IPS-15b (cell line): ENCODE measurements at regions not wholly inside any gene's neighbourhood (a gene's known extent, or its start where the extent isn't known, plus 50 kb on each side); places are given as distances from the start of the nearest gene placed in this dataset.

Experiments
- H3K27me3 ChIP-seq: one replicate; pipeline ENCODE4 v1.6.1; 2013; ENCODE audit warnings: low read length; ENCODE audit not compliant: control insufficient read depth, insufficient read depth
- H3K36me3 ChIP-seq: one replicate; pipeline ENCODE4 v1.6.1; 2013; ENCODE audit warnings: low read length; ENCODE audit not compliant: control insufficient read depth, insufficient read depth
- H3K4me1 ChIP-seq: one replicate; pipeline ENCODE4 v1.6.1; 2013; ENCODE audit warnings: mild to moderate bottlenecking, low read length; ENCODE audit not compliant: control insufficient read depth, insufficient read depth
- H3K4me3 ChIP-seq: one replicate; pipeline ENCODE4 v1.5.1; 2013; ENCODE audit warnings: low read depth, low read length
- H3K9ac ChIP-seq: one replicate; pipeline ENCODE4 v1.6.1; 2013; ENCODE audit warnings: low read depth, mild to moderate bottlenecking, low read length
- H3K9me3 ChIP-seq: one replicate; pipeline ENCODE4 v1.6.1; 2013; ENCODE audit warnings: mild to moderate bottlenecking, low read length; ENCODE audit not compliant: control insufficient read depth, insufficient read depth

DNA sequence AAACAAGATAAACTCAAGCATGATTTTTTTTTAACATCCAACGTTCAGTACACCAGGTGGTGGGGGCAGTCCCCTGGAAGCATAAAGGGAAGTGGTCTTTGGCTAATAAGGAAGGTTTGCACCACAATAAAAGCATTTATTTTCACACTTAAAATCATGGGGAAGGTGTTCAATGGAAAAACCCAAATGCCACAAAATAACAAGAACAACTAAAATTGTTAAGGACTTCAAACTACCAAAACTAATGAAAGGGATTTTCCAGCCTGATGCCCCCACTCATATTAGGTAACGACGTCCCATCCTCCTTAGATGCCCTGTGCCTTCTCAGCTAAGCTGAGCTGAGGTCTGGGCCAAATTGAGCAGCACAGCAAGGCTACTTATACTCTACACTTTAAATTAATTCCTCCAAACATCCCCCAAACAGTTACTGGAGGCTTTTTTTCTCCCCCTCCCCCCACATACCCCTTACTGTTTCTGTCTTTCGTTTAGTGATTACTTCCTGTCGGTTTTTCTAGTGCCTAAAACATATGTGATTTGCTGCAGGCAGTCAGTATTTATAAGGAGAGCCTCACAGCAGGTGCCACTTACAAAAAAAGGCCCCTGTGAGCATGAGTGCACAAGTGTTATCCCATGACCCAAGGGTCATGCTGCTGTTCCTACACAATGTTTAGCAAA is 259.7 kb upstream of the ZNF608 start:
- H3K9ac ChIP-seq = no peak overlapping the region
- peaks cover 41% of the 10 kb centered on the region for H3K4me1 ChIP-seq
- H3K4me3 ChIP-seq = no peak overlapping the region
- H3K27me3 ChIP-seq = no peaks in the 10 kb centered on the region
- no peaks in the 10 kb centered on the region for H3K36me3 ChIP-seq
- H3K9me3 ChIP-seq = no peaks in the 10 kb centered on the region

DNA sequence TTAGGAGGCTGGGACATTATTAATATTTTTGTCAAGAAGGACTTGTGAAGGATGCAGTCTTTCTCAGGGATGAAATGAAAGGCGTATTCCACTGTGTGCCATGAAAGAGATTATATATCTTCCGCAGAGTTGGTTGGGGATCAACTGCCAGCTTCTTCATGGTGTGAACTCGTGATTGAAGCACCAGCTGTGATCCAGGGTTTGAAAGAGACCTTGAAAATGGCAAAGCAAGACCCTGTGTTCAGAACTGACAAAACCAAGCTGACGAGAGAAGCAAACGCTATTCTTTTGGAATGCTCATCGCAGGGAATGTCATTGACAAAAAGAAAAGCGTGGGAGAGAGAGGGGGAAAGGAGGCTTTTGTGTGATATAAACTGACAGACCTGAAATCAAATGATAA is 263.9 kb upstream of the ZNF608 start:
- Histone ChIP-seq H3K9ac (no peak overlapping the region), H3K4me3 (no peak overlapping the region), H3K9me3 (no peaks in the 10 kb centered on the region), H3K27me3 (no peaks in the 10 kb centered on the region), H3K4me1 (peaks cover 12% of the 10 kb centered on the region), H3K36me3 (no peaks in the 10 kb centered on the region)

DNA sequence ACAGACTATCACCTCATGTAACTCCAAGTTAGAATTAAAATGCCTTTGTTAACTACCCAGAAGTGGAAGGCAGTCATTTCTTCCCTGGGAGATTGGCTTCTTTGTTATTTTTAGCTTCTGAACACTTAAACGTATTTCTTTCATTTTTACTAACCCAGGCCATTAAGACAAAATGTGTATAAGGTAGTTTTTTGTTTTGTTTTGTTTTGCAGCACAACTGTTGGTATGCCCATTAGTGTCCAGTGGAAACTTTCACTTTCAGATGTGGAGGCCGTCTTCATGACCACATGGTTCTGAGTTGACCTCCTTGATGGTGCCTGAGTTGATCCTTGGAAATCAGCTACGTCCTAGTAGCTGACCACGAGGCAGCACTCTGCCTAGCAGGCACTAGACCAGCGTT is 264.6 kb upstream of the ZNF608 start:
- no peaks in the 10 kb centered on the region for H3K27me3 ChIP-seq
- no peak overlapping the region for H3K4me3 ChIP-seq
- peaks cover 6% of the 10 kb centered on the region for H3K4me1 ChIP-seq
- no peak overlapping the region for H3K9ac ChIP-seq
- H3K9me3 ChIP-seq = no peaks in the 10 kb centered on the region
- no peaks in the 10 kb centered on the region for H3K36me3 ChIP-seq

DNA sequence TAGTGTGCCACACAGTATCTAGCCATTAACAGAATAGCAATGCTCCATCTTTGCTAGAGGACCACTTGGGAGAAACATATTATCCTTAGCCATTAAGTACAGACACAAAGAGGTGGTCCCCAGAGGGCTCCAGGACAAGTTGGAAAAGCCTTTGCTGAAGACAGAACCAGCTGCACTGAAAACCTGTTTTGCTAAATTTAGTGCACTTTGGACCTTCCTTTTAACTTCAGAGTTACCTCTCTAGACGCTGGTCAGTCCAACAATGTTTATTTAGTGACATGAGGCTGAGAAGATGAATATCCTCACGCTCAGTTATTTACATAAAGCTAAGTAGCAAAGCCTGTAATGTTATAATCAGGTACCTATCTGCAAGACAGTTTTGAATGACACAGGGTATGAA is 265.0 kb upstream of the ZNF608 start:
- Histone ChIP-seq H3K4me3 (no peak overlapping the region), H3K9ac (no peak overlapping the region), H3K4me1 (peaks cover 2% of the 10 kb centered on the region), H3K27me3 (no peaks in the 10 kb centered on the region), H3K9me3 (no peaks in the 10 kb centered on the region), H3K36me3 (no peaks in the 10 kb centered on the region)

DNA sequence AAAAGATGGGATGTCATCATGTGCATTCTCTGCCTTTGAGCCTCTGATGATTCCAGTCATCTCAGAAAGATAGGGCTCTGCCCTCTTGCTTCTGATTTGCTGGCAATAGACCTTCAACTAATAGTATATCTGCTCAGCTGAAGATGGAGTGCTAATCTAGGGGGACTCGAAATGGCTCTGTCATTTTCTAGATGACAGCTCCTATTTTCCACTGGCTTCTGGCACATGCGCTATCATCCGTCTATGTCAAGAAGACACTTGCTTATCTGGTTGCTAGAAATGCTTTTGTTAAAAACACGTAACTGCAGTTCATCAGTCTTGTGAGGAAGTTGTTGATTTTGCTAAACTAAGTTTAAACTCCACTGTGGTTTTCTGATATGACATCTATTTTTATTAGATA is 265.5 kb upstream of the ZNF608 start:
- H3K36me3 ChIP-seq = no peaks in the 10 kb centered on the region
- no peak overlapping the region for H3K9ac ChIP-seq
- no peaks in the 10 kb centered on the region for H3K27me3 ChIP-seq
- H3K4me3 ChIP-seq = no peak overlapping the region
- H3K9me3 ChIP-seq = no peaks in the 10 kb centered on the region
- no peaks in the 10 kb centered on the region for H3K4me1 ChIP-seq

DNA sequence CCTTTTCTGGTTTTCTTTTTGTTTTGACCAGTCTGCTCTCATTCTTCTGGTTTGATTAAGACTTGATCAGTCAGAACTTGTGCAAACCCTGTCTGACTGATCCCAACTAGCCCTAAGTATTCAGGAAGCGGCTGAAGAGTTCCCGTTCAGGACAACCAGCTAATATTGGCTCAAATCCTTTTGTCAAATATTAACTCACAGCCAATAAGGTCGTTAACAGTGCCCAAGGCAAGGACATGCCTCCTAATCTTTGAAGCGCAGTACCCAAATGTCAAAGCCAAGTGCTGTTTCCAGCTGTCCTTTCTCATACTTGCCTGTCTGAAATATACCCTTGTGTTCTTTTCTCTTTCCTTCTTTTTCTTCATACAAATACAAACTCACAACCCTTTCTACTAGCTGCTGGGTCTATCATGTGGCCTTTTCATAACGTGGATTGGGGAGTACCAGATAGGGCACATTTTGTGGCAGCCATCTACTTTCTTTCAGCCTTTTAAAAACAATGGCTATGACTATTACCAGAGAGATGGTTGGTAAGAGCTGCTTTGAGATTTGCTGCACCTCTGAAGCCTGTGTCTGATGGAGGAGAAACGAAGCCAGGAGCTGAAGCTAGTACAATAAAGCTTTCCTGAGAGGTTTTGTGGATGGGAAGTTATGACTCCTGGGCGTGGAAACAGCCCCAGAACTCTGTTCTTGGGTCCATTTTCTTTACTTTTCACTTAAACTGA is 266.4 kb upstream of the ZNF608 start:
- Histone ChIP-seq H3K9ac (no peak overlapping the region), H3K9me3 (no peaks in the 10 kb centered on the region), H3K4me3 (no peak overlapping the region), H3K36me3 (no peaks in the 10 kb centered on the region), H3K27me3 (no peaks in the 10 kb centered on the region), H3K4me1 (no peaks in the 10 kb centered on the region)

DNA sequence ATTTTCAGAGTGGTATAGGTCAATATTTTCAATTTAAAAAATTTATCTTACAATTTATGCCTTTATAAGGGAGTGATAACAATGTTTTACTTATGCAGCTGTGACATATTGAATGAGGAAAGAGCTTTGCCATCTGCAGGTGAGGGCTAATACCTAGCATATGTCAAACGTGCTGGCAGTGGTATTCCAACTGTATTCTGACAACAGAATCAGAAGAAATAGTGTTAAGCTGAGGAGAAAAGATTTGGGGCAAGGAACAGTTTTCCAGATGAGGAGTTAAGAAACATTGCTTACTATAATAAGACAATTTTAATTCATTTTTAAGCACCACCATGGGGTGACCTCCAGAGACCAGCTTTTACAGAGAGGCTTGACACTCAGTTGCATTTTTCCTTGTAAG is 267.8 kb upstream of the ZNF608 start:
- Histone ChIP-seq H3K9ac (no peak overlapping the region), H3K27me3 (no peaks in the 10 kb centered on the region), H3K9me3 (no peaks in the 10 kb centered on the region), H3K4me1 (no peaks in the 10 kb centered on the region), H3K36me3 (no peaks in the 10 kb centered on the region), H3K4me3 (no peak overlapping the region)

DNA sequence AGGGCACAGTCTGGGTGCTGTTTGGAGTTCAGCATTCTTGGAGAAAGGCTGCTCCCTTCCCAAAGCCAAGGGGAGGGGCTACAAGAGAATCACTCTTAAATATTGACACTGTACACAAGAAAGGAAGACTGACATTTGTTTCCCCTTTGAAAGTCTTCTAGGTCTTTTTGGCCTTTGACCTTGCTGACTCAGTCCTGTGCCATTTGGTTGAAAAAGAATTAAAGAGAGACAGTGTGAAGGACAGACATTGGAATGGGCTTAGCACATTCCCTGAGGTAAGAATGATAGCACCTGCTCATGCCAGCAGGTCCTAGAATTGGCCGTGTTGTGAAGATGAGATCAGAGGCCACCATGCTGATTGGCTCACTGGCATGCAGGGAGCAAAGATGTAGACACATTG is 271.4 kb upstream of the ZNF608 start:
- Histone ChIP-seq H3K9ac (no peak overlapping the region), H3K4me1 (no peaks in the 10 kb centered on the region), H3K4me3 (no peak overlapping the region), H3K36me3 (no peaks in the 10 kb centered on the region), H3K9me3 (no peaks in the 10 kb centered on the region), H3K27me3 (no peaks in the 10 kb centered on the region)

DNA sequence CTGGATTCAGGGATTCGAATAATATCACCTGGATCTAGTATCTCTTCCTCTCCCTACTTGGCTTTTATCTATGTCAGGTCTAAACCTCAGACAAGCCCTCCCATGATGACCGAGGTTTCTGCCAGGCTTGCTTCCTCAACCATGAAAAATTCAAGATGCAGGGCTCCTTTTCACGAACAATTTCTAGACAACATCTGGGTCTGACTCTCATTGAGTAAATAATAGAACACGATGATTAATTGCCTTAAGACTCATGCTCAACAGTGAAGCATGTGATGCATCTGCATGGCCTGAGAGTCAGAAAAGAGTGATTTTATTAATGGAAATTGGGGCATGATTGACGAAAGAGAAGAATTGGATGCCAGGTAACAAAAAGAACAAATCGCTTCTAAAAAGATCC is 277.2 kb upstream of the ZNF608 start:
- Histone ChIP-seq H3K4me1 (no peaks in the 10 kb centered on the region), H3K4me3 (no peak overlapping the region), H3K9ac (no peak overlapping the region), H3K27me3 (no peaks in the 10 kb centered on the region), H3K9me3 (no peaks in the 10 kb centered on the region), H3K36me3 (no peaks in the 10 kb centered on the region)

DNA sequence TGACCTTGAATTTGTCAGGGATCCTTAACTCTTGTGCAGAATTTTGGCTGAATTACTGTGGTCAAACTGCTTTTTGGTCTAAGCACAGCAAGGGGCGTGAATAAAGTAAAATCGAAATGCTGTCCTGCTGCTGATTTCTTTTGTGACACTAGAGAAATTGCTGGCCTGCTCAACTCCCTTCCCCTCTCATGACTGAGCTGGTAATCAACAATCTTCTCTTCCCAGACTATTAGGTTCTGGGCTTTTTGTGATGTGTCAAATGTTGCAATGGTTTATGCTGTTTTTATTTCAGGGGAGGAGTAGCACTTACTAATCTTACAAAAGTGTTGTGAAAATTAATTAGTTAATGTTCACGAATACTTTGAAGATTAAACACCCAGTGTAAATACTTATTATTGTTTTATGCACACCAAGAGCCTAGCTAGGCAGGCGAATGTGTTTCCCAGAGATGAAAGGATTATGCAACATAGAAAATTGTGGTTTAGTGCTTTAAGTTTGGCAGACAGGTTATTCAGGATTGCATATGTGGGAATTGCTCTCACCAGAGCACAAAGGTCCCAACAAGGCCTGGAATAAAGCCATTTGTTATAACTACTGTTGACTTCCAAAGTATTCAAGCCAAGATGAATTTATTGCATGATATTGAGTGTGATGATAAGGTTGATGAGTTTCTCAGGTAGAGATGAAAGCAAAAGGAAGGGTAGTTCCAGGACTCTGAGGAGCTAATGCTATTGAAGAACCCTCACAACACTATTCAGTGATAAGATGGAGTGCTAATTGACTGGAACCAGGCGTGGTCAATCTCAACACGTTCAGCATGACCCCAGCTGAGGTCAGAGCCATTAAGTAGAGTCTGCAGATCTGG is 280.7 kb upstream of the ZNF608 start:
- H3K4me3 ChIP-seq = no peak overlapping the region
- H3K27me3 ChIP-seq = no peaks in the 10 kb centered on the region
- no peaks in the 10 kb centered on the region for H3K4me1 ChIP-seq
- no peak overlapping the region for H3K9ac ChIP-seq
- H3K36me3 ChIP-seq = no peaks in the 10 kb centered on the region
- no peaks in the 10 kb centered on the region for H3K9me3 ChIP-seq

DNA sequence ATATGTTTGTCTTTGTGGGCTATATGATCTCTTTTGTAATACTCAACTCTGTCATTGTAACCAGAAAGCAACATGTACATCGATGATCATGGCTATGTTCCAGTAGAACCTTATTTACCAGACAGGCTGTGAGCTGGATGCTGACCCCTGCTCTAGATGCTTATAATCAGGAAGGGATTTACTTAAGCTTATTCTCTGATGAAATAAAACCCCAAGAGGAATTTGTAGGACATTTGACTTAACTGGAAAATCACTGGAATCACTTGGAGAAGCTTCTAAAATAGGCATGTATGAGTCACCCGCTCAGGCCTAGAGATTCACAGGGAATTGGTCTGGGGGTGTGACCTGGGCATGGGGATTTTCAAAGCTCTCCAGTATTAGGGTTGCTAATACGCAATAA is 285.8 kb upstream of the ZNF608 start:
- no peak overlapping the region for H3K9ac ChIP-seq
- no peak overlapping the region for H3K4me3 ChIP-seq
- peaks cover 5% of the 10 kb centered on the region for H3K4me1 ChIP-seq
- no peaks in the 10 kb centered on the region for H3K27me3 ChIP-seq
- no peaks in the 10 kb centered on the region for H3K9me3 ChIP-seq
- no peaks in the 10 kb centered on the region for H3K36me3 ChIP-seq

DNA sequence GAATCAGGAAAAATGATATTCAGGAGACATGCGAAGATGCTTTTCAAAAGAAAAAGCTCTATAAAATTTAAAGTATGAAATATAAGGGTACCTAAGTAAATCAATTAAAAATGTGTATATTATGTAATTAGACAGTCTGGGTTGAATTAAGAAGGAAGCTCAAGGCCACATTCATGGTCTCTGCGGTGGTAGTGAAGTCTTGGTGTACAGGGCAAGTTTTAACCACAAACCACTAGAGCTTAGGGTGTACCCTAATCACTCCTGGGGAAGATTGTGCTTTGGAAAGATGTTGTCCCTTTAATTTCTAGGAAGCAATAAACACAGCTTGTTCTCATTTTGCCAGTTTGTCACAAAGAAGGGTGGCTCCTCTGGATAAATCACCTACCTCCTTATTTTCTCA is 287.2 kb upstream of the ZNF608 start:
- H3K4me3 ChIP-seq = no peak overlapping the region
- no peaks in the 10 kb centered on the region for H3K27me3 ChIP-seq
- no peaks in the 10 kb centered on the region for H3K9me3 ChIP-seq
- peaks cover 5% of the 10 kb centered on the region for H3K4me1 ChIP-seq
- H3K9ac ChIP-seq = no peak overlapping the region
- H3K36me3 ChIP-seq = no peaks in the 10 kb centered on the region
